ENCODE measurements at regions not wholly inside any gene's neighbourhood (a gene's known extent, or its start where the extent isn't known, plus 50 kb on each side); places are given as distances from the start of the nearest gene placed in this dataset.
A peak's percentile ranks its signal among the peaks of the same experiment; 100 is the strongest.

- H3K4me3 ChIP-seq (ENCODE audit: low read depth, low read length), result no peak overlapping the region
- ChIA-PET CTCF (no interaction called here), POLR2A (no interaction called here)
- no peaks in the 10 kb centered on the region for H3K27me3 ChIP-seq (replicated peaks; ENCODE audit: control insufficient read depth, insufficient read depth, low read length)
- Mint-ChIP-seq H3K27ac (ENCODE audit: unreplicated experiment) (no peak overlapping the region), H3K36me3 (ENCODE audit: insufficient read depth, unreplicated experiment) (no peaks in the 10 kb centered on the region), H3K9me3 (ENCODE audit: unreplicated experiment) (no peaks in the 10 kb centered on the region), H3K27me3 (ENCODE audit: insufficient read depth, unreplicated experiment) (no peaks in the 10 kb centered on the region), H3K4me3 (ENCODE audit: unreplicated experiment) (no peak overlapping the region), H3K4me1 (ENCODE audit: low read depth, unreplicated experiment) (no peaks in the 10 kb centered on the region)
- no TSS peak for BruUV-seq (replicated peaks)
- no peaks in the 10 kb centered on the region for H3K36me3 ChIP-seq (ENCODE audit: control insufficient read depth, insufficient read depth, low read length)
- H3K9me3 ChIP-seq, result no peaks in the 10 kb centered on the region
- intact Hi-C loops (cut with micrococcal nuclease; ENCODE audit: unreplicated experiment), result no loop called here
- TF ChIP-seq, protein P1, sequence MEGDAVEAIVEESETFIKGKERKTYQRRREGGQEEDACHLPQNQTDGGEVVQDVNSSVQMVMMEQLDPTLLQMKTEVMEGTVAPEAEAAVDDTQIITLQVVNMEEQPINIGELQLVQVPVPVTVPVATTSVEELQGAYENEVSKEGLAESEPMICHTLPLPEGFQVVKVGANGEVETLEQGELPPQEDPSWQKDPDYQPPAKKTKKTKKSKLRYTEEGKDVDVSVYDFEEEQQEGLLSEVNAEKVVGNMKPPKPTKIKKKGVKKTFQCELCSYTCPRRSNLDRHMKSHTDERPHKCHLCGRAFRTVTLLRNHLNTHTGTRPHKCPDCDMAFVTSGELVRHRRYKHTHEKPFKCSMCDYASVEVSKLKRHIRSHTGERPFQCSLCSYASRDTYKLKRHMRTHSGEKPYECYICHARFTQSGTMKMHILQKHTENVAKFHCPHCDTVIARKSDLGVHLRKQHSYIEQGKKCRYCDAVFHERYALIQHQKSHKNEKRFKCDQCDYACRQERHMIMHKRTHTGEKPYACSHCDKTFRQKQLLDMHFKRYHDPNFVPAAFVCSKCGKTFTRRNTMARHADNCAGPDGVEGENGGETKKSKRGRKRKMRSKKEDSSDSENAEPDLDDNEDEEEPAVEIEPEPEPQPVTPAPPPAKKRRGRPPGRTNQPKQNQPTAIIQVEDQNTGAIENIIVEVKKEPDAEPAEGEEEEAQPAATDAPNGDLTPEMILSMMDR (IDR thresholded peaks at IDR 0.05; ENCODE audit: insufficient read depth in 1 of 2, low read depth in 1 of 2, low read length in 1 of 2, severe bottlenecking in 1 of 2, unreplicated experiment in 1 of 2), result no peak
- H3K4me1 ChIP-seq, result no peaks in the 10 kb centered on the region
- no peak for DNase-seq
These were observed 1260.8 kb downstream of the GATA3 start for GRCh38 chr10:9315292-9315691.

DNA sequence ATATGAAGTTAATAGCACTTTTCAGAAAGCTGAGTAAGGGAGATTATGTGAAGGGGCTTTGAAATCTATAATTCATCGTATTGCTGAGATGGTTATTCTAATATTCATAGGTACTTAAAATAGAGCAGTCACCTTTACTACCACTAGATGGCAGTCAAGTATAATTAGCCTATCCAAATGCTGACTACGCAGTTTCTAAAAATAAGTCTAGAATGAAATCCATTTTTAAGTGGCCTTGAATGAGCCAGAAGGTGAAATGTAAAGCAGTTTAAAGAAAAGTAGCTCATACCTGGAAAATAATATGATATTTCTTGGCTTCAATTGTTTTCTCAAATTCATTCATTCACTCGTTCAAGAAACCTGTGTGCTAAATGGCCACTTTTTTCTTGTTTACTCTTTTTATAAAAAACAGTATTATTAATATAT, 1277.1 kb downstream of the GATA3 start:
- Mint-ChIP-seq H3K9me3 (ENCODE audit: unreplicated experiment) (no peaks in the 10 kb centered on the region), H3K4me3 (ENCODE audit: unreplicated experiment) (no peak overlapping the region), H3K27me3 (ENCODE audit: insufficient read depth, unreplicated experiment) (peaks cover 12% of the 10 kb centered on the region), H3K27ac (ENCODE audit: unreplicated experiment) (no peak overlapping the region), H3K4me1 (ENCODE audit: low read depth, unreplicated experiment) (no peaks in the 10 kb centered on the region), H3K36me3 (ENCODE audit: insufficient read depth, unreplicated experiment) (no peaks in the 10 kb centered on the region)
- Histone ChIP-seq H3K27me3 (replicated peaks; ENCODE audit: control insufficient read depth, insufficient read depth, low read length) (no peaks in the 10 kb centered on the region), H3K9me3 (no peaks in the 10 kb centered on the region), H3K36me3 (ENCODE audit: control insufficient read depth, insufficient read depth, low read length) (no peaks in the 10 kb centered on the region), H3K4me1 (no peaks in the 10 kb centered on the region), H3K4me3 (ENCODE audit: low read depth, low read length) (no peak overlapping the region)
- no TSS peak for BruUV-seq (replicated peaks)
- TF ChIP-seq, protein P1 (IDR thresholded peaks at IDR 0.05; ENCODE audit: insufficient read depth in 1 of 2, low read depth in 1 of 2, low read length in 1 of 2, severe bottlenecking in 1 of 2, unreplicated experiment in 1 of 2), result peak; percentile 81 to 88
- CTCF ChIA-PET, result no interaction called here
- DNase-seq, result peak in 1 of 2 experiments; percentile 42
- POLR2A ChIA-PET, result no interaction called here
- intact Hi-C loops (cut with micrococcal nuclease; ENCODE audit: unreplicated experiment), result loop anchor here (1.0 kb wide), 2 partner anchors 1705 to 1939 kb away; no protein-coding TSS in a partner anchor

DNA sequence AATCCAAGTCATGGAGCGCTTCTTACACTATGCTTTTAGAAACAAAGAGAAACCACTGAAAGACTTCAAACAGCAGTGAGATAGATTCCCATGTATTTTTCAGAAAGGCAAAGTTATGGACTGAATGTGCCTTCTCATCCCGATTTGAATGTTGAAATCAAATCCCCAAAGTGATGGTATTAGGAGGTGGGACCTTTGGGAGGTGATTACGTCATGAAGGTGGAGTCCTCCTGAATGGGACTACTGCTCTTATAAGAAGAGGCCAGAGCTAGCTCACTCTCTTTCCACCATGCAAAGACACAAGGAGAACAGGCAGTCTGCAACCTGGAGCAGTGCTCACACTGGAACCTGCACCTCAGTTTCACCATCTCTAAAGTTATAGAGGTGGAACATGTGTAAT, 1279.8 kb downstream of the GATA3 start:
- H3K27me3 ChIP-seq (replicated peaks; ENCODE audit: control insufficient read depth, insufficient read depth, low read length), result no peaks in the 10 kb centered on the region
- DNase-seq, result no peak
- H3K4me1 ChIP-seq, result no peaks in the 10 kb centered on the region
- H3K4me3 Mint-ChIP-seq (ENCODE audit: unreplicated experiment), result no peak overlapping the region
- no peaks in the 10 kb centered on the region for H3K9me3 Mint-ChIP-seq (ENCODE audit: unreplicated experiment)
- H3K4me3 ChIP-seq (ENCODE audit: low read depth, low read length), result no peak overlapping the region
- H3K4me1 Mint-ChIP-seq (ENCODE audit: low read depth, unreplicated experiment), result no peaks in the 10 kb centered on the region
- no TSS peak for BruUV-seq (replicated peaks)
- no peaks in the 10 kb centered on the region for H3K36me3 Mint-ChIP-seq (ENCODE audit: insufficient read depth, unreplicated experiment)
- no peaks in the 10 kb centered on the region for H3K36me3 ChIP-seq (ENCODE audit: control insufficient read depth, insufficient read depth, low read length)
- no peak overlapping the region for H3K27ac Mint-ChIP-seq (ENCODE audit: unreplicated experiment)
- TF ChIP-seq, protein P1 (IDR thresholded peaks at IDR 0.05; ENCODE audit: insufficient read depth in 1 of 2, low read depth in 1 of 2, low read length in 1 of 2, severe bottlenecking in 1 of 2, unreplicated experiment in 1 of 2), result no peak
- H3K27me3 Mint-ChIP-seq (ENCODE audit: insufficient read depth, unreplicated experiment), result peaks cover 4% of the 10 kb centered on the region
- POLR2A ChIA-PET, result no interaction called here
- H3K9me3 ChIP-seq, result no peaks in the 10 kb centered on the region
- CTCF ChIA-PET, result interaction anchor here (1.4 kb wide), 1 partner anchor 9 kb away, joined by 3 read pairs; no protein-coding TSS in a partner anchor
- intact Hi-C loops (cut with micrococcal nuclease; ENCODE audit: unreplicated experiment), result no loop called here
